A673 (cell line): ENCODE measurements at regions not wholly inside any gene's neighbourhood (a gene's known extent, or its start where the extent isn't known, plus 50 kb on each side); places are given as distances from the start of the nearest gene placed in this dataset.
"Not testable (repeated sequence)": the region's sequence is repeated elsewhere in the genome, so short reads cannot be mapped to it uniquely, and the experiment has no call there.

ENCODE experiments used
- BruUV-seq: library from RNA; stranded (reverse); fragments of 400-500 nt; replicated peaks from 2 replicates; lab custom pipeline; 2021; lab: Mats Ljungman, UMichigan
- CTCF ChIA-PET: fragments of 300-600 bp; sonication (Branson Sonifier 250); formaldehyde crosslinking; loops from one replicate; lab custom pipeline; 2022; ENCODE audit warnings: antibody characterized with exemption; lab: Charles Lee
- POLR2A ChIA-PET: fragments of 300-600 bp; sonication (Branson Sonifier 250); formaldehyde crosslinking; loops from one replicate; lab custom pipeline; 2022; ENCODE audit warnings: antibody characterized with exemption; ENCODE audit not compliant: low non-redundant PET; lab: Charles Lee
- DNase-seq: peaks from one replicate; pipeline ENCODE4 v3.0.0-alpha.2; 2015; ENCODE audit warnings: low spot score
- H3K27ac ChIP-seq: fragments of 200-600 bp; sonication (generic); 2 replicates; pipeline ENCODE4 v1.5.1; 2016; ENCODE audit warnings: mixed run types, low read depth, mild to moderate bottlenecking, mixed read lengths, antibody characterized with exemption, low read length; ENCODE audit not compliant: poor library complexity, severe bottlenecking
- H3K27me3 ChIP-seq: fragments of 200-600 bp; sonication (generic); replicated peaks from 2 replicates; pipeline ENCODE4 v1.6.1; 2017; ENCODE audit warnings: mixed run types, low read depth, mild to moderate bottlenecking, mixed read lengths, antibody characterized with exemption, low read length; ENCODE audit not compliant: insufficient read depth, poor library complexity
- H3K36me3 ChIP-seq: fragments of 200-600 bp; sonication (generic); 2 replicates; pipeline ENCODE4 v1.6.1; 2016; ENCODE audit warnings: mixed run types, mild to moderate bottlenecking, mixed read lengths, antibody characterized with exemption, low read length; ENCODE audit not compliant: insufficient read depth, poor library complexity, severe bottlenecking
- H3K4me1 ChIP-seq: fragments of 200-600 bp; sonication (generic); 2 replicates; pipeline ENCODE4 v1.6.1; 2017; ENCODE audit warnings: mixed run types, mild to moderate bottlenecking, mixed read lengths, antibody characterized with exemption, low read length; ENCODE audit not compliant: insufficient read depth, poor library complexity, severe bottlenecking
- H3K4me3 ChIP-seq: fragments of 200-600 bp; sonication (generic); 2 replicates; pipeline ENCODE4 v1.5.1; 2016; ENCODE audit warnings: low read depth, mixed run types, mild to moderate bottlenecking, mixed read lengths, low read length; ENCODE audit not compliant: poor library complexity, severe bottlenecking
- H3K9me3 ChIP-seq: fragments of 200-600 bp; sonication (generic); 2 replicates; pipeline ENCODE4 v1.6.1; 2016; ENCODE audit warnings: mixed run types, low read depth, mild to moderate bottlenecking, mixed read lengths, antibody characterized with exemption, low read length; ENCODE audit not compliant: poor library complexity, severe bottlenecking
- CTCF ChIP-seq: fragments of 300-800, 200-600 bp; sonication (generic); conservative IDR thresholded peaks from 2 replicates; pipeline ENCODE4 v1.5.1; 2017; ENCODE audit warnings: low read depth, mild to moderate bottlenecking, antibody characterized with exemption, low read length, moderate library complexity, mixed read lengths
- EZH2 ChIP-seq: fragments of 200-600 bp; sonication (generic); IDR thresholded peaks from 2 replicates; pipeline ENCODE4 v1.6.1; 2017; ENCODE audit warnings: borderline replicate concordance, low read depth, mild to moderate bottlenecking, mixed read lengths, antibody characterized with exemption, low read length; ENCODE audit not compliant: poor library complexity, severe bottlenecking
- intact Hi-C: fragments of 100-400 bp; cut with micrococcal nuclease; formaldehyde crosslinking; loops from one replicate; pipeline ENCODE4 v1.10.0; 2022; ENCODE audit not compliant: unreplicated experiment

- H3K27ac ChIP-seq, CTCF ChIA-PET, BruUV-seq, H3K9me3 ChIP-seq, DNase-seq, intact Hi-C loops, H3K4me3 ChIP-seq, H3K27me3 ChIP-seq, H3K36me3 ChIP-seq, H3K4me1 ChIP-seq, POLR2A ChIA-PET: not testable (repeated sequence)
These were observed 61.7 kb downstream of the DMRTA1 start for GRCh38 chr9:22508354-22508753.

- Histone ChIP-seq H3K4me3 (no peak overlapping the region), H3K27me3 (no peaks in the 10 kb centered on the region), H3K27ac (no peak overlapping the region), H3K4me1 (no peaks in the 10 kb centered on the region), H3K36me3 (no peaks in the 10 kb centered on the region), H3K9me3 (no peaks in the 10 kb centered on the region)
- BruUV-seq, result no TSS peak
- ChIA-PET POLR2A (no interaction called here), CTCF (no interaction called here)
- DNase-seq, result no peak
- intact Hi-C loops, result no loop called here
- TF ChIP-seq EZH2 (no peak), CTCF (no peak)
These were observed 62.2 kb downstream of the DMRTA1 start for GRCh38 chr9:22508790-22509189.

- CTCF ChIA-PET, result no interaction called here
- intact Hi-C loops, result no loop called here
- no peak overlapping the region for H3K27ac ChIP-seq
- H3K27me3 ChIP-seq, result no peaks in the 10 kb centered on the region
- no peak overlapping the region for H3K4me3 ChIP-seq
- H3K36me3 ChIP-seq, result no peaks in the 10 kb centered on the region
- POLR2A ChIA-PET, result no interaction called here
- DNase-seq, result no peak
- H3K9me3 ChIP-seq, result no peaks in the 10 kb centered on the region
- BruUV-seq, result no TSS peak
- TF ChIP-seq EZH2 (no peak), CTCF (no peak)
- H3K4me1 ChIP-seq, result no peaks in the 10 kb centered on the region
These were observed 65.9 kb downstream of the DMRTA1 start for GRCh38 chr9:22512495-22512894.

GRCh38 chr9:22514871-22515270, 68.2 kb downstream of the DMRTA1 start:
- intact Hi-C loops, result no loop called here
- no peaks in the 10 kb centered on the region for H3K4me1 ChIP-seq
- TF ChIP-seq CTCF (no peak), EZH2 (no peak)
- H3K27me3 ChIP-seq, result no peaks in the 10 kb centered on the region
- CTCF ChIA-PET, result no interaction called here
- POLR2A ChIA-PET, result no interaction called here
- H3K27ac ChIP-seq, result no peak overlapping the region
- H3K9me3 ChIP-seq, result no peaks in the 10 kb centered on the region
- BruUV-seq, result no TSS peak
- H3K4me3 ChIP-seq, result no peak overlapping the region
- no peaks in the 10 kb centered on the region for H3K36me3 ChIP-seq
- DNase-seq, result no peak
